Tibial nerve (tissue), 4 donors: ENCODE measurements at regions not wholly inside any gene's neighbourhood (a gene's known extent, or its start where the extent isn't known, plus 50 kb on each side); places are given as distances from the start of the nearest gene placed in this dataset.

ENCODE experiments used
- DNase-seq, 2 donors: peaks; one replicate each; pipeline ENCODE4 v3.0.0-alpha.2; 2019; ENCODE audit warnings: low spot score in 2 of 2
- H3K27ac ChIP-seq, 4 donors: fragments of 200-600 bp; sonication (generic) in 3 of 4; one replicate each; pipeline ENCODE4 v1.5.1; 2017 to 2019; ENCODE audit warnings: mild to moderate bottlenecking in 1 of 4
- H3K27me3 ChIP-seq, 2 donors: fragments of 200-600 bp; sonication (generic) in 1 of 2; one replicate each; pipeline versions ENCODE4 v1.5.1 to v1.6.0; 2017 to 2019
- H3K36me3 ChIP-seq, 3 donors: fragments of 200-600 bp; sonication (generic); one replicate each; pipeline ENCODE4 v1.5.1; 2018 to 2019
- H3K4me1 ChIP-seq, 4 donors: fragments of 200-600 bp; sonication (generic) in 3 of 4; one replicate each; pipeline ENCODE4 v1.5.1; 2017 to 2019
- H3K4me3 ChIP-seq, 4 donors: fragments of 200-600 bp; sonication (generic) in 3 of 4; one replicate each; pipeline ENCODE4 v1.5.1; 2017 to 2019; ENCODE audit warnings: mild to moderate bottlenecking in 1 of 4, moderate library complexity in 1 of 4
- H3K9me3 ChIP-seq, 4 donors: fragments of 200-600 bp; sonication (generic) in 3 of 4; one replicate each; pipeline ENCODE4 v1.5.1; 2017 to 2019
- EP300 ChIP-seq, 2 donors: sonication (generic); formaldehyde crosslinking; IDR thresholded peaks; one replicate each; pipeline ENCODE4 v1.6.1; 2017; ENCODE audit warnings: antibody characterized with exemption in 2 of 2, mild to moderate bottlenecking in 1 of 2
- POLR2A ChIP-seq, 2 donors: fragments of 450-650 bp; IDR thresholded peaks; one replicate each; pipeline ENCODE4 v1.6.1; 2017; ENCODE audit warnings: antibody characterized with exemption in 2 of 2, mild to moderate bottlenecking in 2 of 2, moderate library complexity in 2 of 2
- WGBS, 2 donors: methylation state at CpG; one replicate each; pipeline ENCODE4 v1.1.5; 2018; 5-methylcytosine and 5-hydroxymethylcytosine counted together
- TF ChIP-seq, protein P1 (sequence below), 5 experiments: fragments of 200-600 bp in 3 of 5; fragments of 450-650 bp in 2 of 5; sonication (generic) in 3 of 5; IDR thresholded peaks; one replicate each; pipeline ENCODE4 v1.5.1; 2016 to 2019; ENCODE audit warnings: antibody characterized with exemption in 5 of 5, mild to moderate bottlenecking in 3 of 5, moderate library complexity in 2 of 5

DNA sequence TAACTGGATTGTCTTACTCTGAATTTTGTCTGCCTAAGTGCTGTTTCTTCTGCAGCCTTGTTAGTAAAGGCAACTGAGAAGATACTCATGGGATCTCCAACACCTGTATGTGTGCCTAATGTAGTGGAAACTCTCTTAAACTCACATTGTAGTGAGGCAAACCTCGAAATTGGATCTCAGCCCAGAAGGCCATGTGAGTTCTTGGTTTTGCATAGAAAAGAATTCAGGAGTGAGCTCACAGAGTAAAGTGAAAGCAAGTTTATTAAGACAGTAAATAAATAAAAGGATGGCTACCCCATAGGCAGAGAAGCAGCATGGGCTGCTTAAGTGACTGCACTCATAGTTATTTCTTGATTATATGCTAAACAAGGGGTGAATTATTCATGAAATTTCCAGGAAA is 1344.7 kb downstream of the NCAM2 start:
- Histone ChIP-seq H3K9me3 (peaks cover 0 to 5% (median 0%) of the 10 kb centered on the region in 4 donors), H3K27ac (no peak overlapping the region), H3K4me1 (no peaks in the 10 kb centered on the region), H3K36me3 (no peaks in the 10 kb centered on the region), H3K27me3 (no peaks in the 10 kb centered on the region), H3K4me3 (no peak overlapping the region)
- no peak for DNase-seq
- TF ChIP-seq POLR2A (IDR thresholded peaks at IDR 0.05), result no peak
- no peak for TF ChIP-seq EP300 (IDR thresholded peaks at IDR 0.05)
- TF ChIP-seq, protein P1, sequence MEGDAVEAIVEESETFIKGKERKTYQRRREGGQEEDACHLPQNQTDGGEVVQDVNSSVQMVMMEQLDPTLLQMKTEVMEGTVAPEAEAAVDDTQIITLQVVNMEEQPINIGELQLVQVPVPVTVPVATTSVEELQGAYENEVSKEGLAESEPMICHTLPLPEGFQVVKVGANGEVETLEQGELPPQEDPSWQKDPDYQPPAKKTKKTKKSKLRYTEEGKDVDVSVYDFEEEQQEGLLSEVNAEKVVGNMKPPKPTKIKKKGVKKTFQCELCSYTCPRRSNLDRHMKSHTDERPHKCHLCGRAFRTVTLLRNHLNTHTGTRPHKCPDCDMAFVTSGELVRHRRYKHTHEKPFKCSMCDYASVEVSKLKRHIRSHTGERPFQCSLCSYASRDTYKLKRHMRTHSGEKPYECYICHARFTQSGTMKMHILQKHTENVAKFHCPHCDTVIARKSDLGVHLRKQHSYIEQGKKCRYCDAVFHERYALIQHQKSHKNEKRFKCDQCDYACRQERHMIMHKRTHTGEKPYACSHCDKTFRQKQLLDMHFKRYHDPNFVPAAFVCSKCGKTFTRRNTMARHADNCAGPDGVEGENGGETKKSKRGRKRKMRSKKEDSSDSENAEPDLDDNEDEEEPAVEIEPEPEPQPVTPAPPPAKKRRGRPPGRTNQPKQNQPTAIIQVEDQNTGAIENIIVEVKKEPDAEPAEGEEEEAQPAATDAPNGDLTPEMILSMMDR (IDR thresholded peaks at IDR 0.05), result no peak
- whole genome bisulfite sequencing, 2 donors, result 32 to 37% methylated on average over 1 of the region's 1 CpG

DNA sequence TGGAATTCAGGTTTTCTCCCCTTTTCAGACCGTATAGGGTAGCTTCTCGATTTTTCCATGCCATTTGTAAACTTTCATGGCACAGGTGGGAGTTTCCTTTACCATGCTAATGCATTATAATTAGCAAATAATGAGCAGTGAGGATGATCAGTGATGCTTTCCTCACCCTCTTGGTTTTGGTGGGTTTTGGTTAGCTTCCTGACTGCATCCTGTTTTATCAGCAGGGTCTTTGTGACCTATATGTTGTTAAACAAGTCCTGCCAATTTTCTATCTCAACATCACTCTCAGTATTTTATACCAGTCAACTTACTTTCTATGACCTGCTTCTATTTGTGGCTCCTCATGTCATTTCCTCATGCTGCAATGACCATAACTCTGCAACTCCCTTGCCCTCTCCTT is 1345.1 kb downstream of the NCAM2 start:
- Histone ChIP-seq H3K27me3 (no peaks in the 10 kb centered on the region), H3K36me3 (no peaks in the 10 kb centered on the region), H3K4me3 (no peak overlapping the region), H3K4me1 (no peaks in the 10 kb centered on the region), H3K27ac (no peak overlapping the region), H3K9me3 (peaks cover 0 to 5% (median 0%) of the 10 kb centered on the region in 4 donors)
- WGBS, 2 donors, result 69 to 91% methylated on average over 2 of the region's 2 CpGs
- TF ChIP-seq POLR2A (IDR thresholded peaks at IDR 0.05) (no peak), EP300 (IDR thresholded peaks at IDR 0.05) (no peak)
- TF ChIP-seq, protein P1 (IDR thresholded peaks at IDR 0.05), result no peak
- no peak for DNase-seq

DNA sequence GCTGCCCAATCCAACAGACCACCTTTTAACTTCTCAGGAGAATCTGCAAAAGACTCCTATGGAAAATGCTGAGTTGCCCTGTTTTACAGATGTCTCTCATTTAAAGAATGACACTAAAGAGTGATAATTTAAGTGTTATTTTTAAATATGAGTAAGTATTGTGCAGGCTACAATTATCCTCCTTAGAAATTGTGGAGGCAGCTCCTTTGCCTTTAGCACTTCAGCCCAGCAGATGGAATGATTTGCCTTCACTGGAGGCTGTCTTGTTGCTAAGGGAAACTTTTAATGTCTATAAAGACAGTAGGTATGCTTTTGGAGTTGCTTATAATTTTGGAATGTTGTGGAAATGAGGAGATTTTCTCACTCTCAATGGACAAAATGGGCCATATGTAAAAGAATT is 1345.5 kb downstream of the NCAM2 start:
- Histone ChIP-seq H3K36me3 (no peaks in the 10 kb centered on the region), H3K27ac (no peak overlapping the region), H3K9me3 (peaks cover 0 to 5% (median 0%) of the 10 kb centered on the region in 4 donors), H3K27me3 (no peaks in the 10 kb centered on the region), H3K4me1 (no peaks in the 10 kb centered on the region), H3K4me3 (no peak overlapping the region)
- no peak for DNase-seq
- TF ChIP-seq, protein P1 (IDR thresholded peaks at IDR 0.05), result no peak
- TF ChIP-seq EP300 (IDR thresholded peaks at IDR 0.05) (no peak), POLR2A (IDR thresholded peaks at IDR 0.05) (no peak)

DNA sequence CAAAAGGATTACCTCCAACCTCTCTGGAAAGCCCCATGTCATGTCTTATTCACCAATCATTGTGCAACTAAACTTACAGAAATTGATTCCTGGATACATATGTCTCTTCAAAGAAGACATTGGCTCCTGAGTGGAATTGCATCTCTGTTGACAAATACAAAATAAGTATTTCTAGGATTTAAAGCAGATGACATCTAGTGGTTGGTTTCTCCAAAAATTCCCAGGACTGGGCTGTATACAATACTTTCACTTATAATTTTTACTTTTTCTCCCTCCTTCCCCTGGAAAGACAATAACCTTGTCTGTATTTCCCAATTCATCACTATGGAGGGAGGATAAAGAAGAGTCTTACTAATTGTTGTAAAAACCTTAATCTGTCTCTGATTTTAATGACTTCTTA is 1347.4 kb downstream of the NCAM2 start:
- no peak overlapping the region for H3K4me3 ChIP-seq
- no peaks in the 10 kb centered on the region for H3K4me1 ChIP-seq
- no peaks in the 10 kb centered on the region for H3K27me3 ChIP-seq
- no peak overlapping the region for H3K27ac ChIP-seq
- TF ChIP-seq EP300 (IDR thresholded peaks at IDR 0.05), result no peak
- no peaks in the 10 kb centered on the region for H3K9me3 ChIP-seq
- DNase-seq, result no peak
- no peaks in the 10 kb centered on the region for H3K36me3 ChIP-seq

DNA sequence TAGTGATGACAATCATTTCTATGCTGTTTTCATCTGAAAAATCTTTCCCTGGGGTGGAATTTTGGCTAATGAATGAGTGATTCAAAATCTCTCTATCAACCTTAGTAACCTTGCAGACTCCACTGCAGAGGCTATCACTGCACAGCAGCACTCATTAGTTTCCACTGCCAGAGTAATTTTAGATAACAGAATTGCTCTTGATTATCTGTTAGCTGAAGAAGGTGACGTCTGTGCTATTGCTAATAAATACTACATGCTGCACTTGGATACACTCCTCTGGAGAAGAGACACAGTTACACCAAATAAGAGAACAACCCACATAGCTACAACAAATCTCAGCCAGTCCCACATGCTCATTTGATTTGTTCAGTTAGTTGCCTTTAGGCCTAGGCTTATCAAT is 1348.4 kb downstream of the NCAM2 start:
- no peaks in the 10 kb centered on the region for H3K4me1 ChIP-seq
- no peak for TF ChIP-seq EP300 (IDR thresholded peaks at IDR 0.05)
- TF ChIP-seq POLR2A (IDR thresholded peaks at IDR 0.05), result no peak
- TF ChIP-seq, protein P1 (IDR thresholded peaks at IDR 0.05), result no peak
- WGBS, 2 donors, result 50 to 74% methylated on average over 1 of the region's 1 CpG
- no peak for DNase-seq
- H3K27me3 ChIP-seq, result no peaks in the 10 kb centered on the region
- H3K9me3 ChIP-seq, result no peaks in the 10 kb centered on the region
- no peaks in the 10 kb centered on the region for H3K36me3 ChIP-seq
- no peak overlapping the region for H3K27ac ChIP-seq
- no peak overlapping the region for H3K4me3 ChIP-seq

DNA sequence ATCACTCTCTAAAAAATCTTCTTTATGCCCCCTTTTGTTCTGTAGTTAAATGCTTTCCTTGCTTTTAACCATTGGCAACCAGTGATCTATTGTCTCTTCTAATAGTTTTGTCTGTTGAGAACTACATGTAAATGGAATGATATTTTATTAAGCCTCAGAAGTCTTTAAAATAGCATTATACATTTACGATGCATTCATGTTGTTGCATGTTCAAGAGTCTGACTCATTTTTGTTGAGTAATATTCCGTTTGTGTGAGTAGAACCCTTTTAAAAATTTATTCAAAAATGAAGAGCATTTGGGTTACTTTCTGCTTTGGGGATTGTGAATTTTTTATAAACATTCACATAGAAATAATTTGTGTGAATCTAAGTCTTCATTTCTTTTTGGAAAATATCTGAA is 1352.9 kb downstream of the NCAM2 start:
- TF ChIP-seq POLR2A (IDR thresholded peaks at IDR 0.05) (no peak), EP300 (IDR thresholded peaks at IDR 0.05) (no peak)
- TF ChIP-seq, protein P1 (IDR thresholded peaks at IDR 0.05), result no peak
- no peak overlapping the region for H3K4me3 ChIP-seq
- H3K27ac ChIP-seq, result no peak overlapping the region
- H3K27me3 ChIP-seq, result no peaks in the 10 kb centered on the region
- H3K36me3 ChIP-seq, result no peaks in the 10 kb centered on the region
- no peaks in the 10 kb centered on the region for H3K9me3 ChIP-seq
- 26 to 77% methylated on average over 2 of the region's 2 CpGs for WGBS, 2 donors
- H3K4me1 ChIP-seq, result no peaks in the 10 kb centered on the region
- DNase-seq, result no peak
